HG03521 (cell line): ENCODE measurements at regions not wholly inside any gene's neighbourhood (a gene's known extent, or its start where the extent isn't known, plus 50 kb on each side); places are given as distances from the start of the nearest gene placed in this dataset.
"Not testable (repeated sequence)": the region's sequence is repeated elsewhere in the genome, so short reads cannot be mapped to it uniquely, and the experiment has no call there.

ENCODE experiments used
- ATAC-seq: cut with Tn5 transposase; IDR thresholded peaks from one replicate; pipeline ENCODE4 v1.9.1; 2021; ENCODE audit warnings: mild to moderate bottlenecking, moderate library complexity; ENCODE audit not compliant: unreplicated experiment

DNA sequence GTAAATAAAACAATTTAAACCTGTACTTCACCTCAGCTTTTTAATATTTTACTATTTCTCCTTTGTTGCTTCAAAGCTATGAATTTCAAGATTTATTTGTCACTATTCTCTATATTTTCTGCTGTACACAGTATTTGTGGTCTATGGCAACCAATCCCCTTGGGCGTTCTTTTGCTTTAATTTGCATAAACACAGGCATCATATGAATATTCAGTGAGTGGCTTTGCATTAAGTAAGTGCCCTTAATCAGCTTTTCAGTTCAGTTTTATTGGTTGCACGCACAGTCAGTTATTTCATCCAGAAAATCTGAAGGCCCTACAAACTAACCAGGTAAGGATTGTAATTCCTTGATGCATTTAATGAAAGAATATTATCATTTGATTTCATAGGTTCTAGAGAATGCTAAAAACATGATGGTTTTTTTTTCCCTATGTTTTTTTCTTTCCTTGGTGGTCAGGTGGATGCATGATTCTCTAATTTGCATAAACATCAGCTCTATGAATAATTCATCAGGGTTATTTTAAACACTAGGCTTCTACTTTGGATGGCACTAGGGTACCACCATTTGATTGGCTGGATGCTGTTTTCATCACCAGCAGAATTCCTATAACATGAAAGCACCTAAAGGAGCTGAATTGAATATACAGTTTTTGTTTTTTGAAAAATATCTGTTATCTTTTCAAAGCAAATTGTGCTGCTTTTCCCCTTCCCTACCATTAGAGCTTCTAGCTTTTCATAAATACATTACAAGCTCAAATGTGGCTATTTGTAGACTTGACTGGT lies 249.2 kb upstream of the CCNH start:
- no peak for ATAC-seq

DNA sequence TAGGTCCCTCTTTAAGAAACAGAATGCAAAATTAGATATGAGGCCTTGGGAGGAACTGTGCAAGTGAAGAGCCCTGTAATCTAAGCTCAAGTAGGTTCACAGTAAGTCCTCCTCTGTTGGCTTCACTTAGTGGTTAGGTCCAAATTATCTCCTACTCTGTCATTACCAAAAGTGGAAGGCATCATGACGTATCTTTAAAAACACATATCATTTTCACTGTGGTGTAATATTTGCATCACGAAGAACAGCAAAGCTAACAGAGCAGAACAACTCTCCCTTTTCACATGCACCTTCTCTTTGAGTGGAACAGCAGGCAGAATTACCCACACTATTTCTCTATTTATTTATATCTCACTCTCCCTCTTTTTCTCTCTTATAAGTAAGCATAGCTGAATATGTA lies 240.5 kb upstream of the CCNH start:
- ATAC-seq, result no peak

DNA sequence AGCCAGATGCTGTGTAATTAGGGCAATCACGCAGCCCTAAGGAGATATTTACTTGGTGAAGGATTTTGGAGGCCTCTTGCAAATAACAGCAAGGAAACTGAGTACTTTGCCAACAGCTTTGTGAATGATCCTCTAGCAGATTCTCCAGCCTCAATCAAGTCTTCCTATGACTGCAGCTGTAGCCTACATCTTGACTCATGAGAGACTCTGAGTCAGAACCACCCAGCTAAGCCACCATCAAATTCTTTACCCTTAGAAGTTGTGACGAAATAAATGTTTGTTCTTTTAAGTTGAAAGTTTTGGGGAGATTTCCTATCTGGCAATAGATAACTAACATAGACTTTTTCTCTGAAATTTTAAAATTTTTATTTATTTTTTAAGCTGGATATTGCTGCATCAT lies 237.6 kb upstream of the CCNH start:
- ATAC-seq, result no peak

DNA sequence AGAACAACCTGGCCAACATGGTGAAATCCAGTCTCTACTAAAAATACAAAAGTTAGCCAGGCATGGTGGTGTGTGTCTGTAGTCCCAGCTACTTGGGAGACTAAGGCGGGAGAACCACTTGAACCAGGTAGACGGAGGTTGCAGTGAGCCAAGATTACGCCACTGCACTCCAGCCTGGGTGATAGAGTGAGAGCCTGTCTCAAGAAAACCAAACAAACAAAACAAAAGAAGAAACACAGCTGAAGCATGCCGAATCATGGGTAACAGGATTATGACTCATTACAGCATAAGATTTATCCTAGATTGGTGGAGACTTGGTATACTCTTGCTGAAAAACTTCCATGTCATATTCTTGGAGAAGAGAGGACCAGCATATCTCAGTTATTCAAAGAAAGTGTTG lies 236.7 kb upstream of the CCNH start:
- no peak for ATAC-seq

DNA sequence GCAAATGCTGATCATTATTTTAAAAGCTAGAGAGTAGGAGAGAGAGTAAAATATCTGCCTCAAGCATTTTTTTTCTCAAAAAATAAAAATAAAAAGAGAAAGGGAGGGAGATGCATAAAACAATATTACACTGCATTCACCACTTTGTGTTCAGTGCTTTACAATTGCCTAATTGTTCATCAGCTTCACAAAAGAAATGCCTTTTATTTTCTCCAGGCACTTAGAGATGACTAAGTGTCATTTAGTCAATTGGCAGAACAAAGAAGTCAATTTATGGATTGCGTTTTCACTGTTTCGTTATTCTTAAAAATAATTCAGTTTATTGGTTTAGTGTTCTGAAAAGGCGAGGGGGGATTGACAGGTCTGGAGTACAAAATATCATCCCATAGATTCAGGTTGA lies 232.5 kb upstream of the CCNH start:
- no peak for ATAC-seq

DNA sequence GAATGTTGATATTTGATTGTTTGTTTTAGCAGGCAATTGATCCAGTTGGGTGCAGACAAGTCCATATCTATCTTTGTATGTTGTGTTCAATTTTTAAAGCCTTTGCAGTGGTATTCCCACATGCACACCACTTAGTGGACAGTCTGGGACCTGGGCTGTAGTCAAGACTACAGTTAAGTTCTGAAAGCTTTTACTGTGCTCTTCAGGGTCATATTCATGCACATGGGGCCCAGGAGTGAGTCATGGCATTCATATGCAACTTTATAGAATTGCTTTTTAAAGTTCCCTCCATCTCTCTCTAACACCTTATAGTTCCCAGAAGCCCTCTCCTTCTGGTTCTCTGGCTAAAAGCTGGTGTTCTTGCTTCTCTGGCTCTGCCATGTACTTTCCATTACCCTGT lies 228.2 kb upstream of the CCNH start:
- ATAC-seq, result no peak

DNA sequence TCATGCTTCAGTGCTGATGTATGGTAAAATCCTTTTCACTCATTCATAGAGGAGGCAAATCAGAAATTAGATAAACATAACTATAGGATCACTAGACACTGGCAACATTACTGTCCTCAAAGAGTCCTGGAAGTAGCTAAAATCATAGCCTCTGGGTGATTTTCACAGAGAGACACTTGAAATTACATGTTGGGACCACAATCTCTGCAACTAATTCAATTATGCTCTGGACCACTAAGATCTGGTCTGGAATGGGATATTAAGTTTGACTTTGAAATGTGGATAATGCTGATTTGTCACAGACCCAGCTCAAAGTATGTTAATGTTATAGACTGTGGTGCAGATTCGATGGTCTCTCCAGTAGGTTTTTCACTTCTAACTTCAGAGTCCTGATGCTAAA lies 214.6 kb upstream of the CCNH start:
- ATAC-seq, result no peak

DNA sequence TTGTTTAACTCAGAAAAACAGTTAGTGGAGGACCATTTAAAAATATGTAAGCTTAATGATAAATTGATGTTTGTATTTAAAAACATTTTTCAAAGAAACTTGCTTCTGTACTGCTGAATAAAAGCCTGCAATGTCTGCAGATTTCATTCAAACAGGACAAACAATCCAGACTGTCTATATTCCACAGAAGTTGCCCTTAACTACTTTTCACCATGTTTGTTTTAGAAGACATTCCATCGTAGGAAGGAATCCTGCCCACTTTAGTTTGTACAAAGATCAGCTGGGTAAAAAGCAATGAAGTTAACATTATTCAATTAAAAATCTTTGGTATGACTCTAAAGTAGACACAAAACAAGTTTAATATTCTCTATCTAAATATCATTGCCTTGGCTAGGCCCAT lies 195.7 kb upstream of the CCNH start:
- ATAC-seq, result no peak

DNA sequence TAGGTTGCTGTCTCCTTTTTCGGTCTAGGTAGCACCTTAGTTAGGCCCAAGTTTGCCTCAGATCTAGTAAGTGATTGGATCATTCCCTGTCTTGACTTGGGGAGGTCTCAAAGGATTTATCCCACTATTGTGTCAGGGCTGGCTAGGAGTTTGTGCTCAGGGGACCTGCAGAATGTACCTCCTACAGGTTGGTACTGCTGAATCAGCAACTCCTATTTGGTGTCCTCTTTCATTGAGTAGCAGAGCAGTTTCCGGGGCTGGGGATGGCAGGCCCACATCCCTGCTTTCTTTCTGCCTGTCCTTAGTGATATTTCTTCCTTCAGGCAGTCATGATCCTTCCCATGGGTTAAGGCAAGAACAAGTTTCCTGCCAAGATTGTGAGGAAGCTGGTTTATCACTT lies 192.9 kb upstream of the CCNH start:
- ATAC-seq, result no peak

DNA sequence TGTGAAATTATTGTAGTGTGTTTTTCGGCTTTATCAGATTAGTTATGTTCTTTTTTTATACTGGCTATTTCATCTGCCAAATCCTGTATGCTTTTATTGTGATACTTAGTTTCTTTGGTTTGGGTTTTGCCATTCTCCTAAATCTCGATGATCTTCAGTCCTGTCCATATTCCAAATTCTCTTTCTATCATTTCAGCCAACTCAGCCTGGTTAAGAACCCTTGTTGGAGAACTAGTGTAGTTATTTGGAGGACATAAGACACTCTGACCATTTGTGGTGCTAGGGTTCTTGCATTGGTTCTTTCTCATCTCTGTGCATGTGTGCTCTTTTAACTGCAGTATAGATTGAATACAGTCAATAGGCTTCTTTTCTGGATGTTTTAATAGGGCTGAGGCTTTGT lies 187.0 kb upstream of the CCNH start:
- ATAC-seq, result no peak

DNA sequence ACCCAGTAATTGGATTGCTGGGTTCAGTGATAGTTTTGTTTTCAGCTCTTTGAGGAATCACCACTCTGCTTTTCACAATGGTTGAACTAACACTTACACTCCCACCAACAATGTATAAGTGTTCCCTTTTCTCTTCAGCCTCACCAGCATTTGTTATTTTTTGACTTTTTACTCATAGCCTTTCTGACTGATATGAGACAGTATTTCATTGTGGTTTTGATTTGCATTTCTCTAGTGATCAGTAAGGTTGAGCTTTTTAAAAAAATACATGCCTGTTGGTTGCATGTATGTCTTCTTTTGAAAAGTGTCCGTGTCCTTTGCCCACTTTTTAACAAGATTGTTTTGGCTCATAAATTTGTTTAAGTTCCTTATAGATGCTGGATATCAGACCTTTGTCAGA lies 185.7 kb upstream of the CCNH start:
- ATAC-seq, result no peak

DNA sequence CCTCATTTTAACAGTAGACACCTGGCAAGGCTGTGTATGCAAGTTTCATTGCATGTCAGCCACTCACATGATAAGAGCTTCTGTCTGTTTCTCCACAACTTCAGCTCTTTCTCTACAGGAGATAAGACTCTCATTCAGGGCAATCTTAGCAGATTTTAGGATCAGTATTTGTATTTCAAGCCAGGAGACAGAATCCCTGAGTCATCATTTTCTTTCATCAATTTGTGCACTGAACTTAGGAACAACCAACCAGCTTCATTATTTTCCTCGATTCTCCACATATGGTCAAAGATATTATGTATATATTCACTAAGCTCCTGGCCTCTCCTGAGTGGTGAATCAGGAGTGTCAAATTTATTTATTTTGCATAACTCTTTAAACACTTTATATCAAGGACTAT lies 181.8 kb upstream of the CCNH start:
- no peak for ATAC-seq

DNA sequence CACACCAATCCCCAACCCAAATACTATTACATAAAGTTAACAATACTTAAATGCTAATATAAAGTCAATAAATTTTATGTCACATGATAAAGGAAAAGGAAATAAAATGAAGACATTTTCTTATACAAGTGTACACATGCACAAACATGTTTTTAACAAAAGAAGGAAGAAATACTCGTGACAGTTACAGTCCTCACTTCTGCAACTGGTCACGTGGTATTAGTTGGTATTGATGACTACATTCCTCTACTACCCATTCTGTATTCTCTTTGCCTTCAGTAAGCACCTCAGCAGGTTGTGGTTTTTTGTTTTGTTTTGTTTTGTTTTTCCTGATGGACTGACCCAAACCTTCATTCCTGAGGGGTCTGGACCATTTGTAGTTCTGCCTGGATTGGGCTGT lies 176.9 kb upstream of the CCNH start:
- no peak for ATAC-seq

DNA sequence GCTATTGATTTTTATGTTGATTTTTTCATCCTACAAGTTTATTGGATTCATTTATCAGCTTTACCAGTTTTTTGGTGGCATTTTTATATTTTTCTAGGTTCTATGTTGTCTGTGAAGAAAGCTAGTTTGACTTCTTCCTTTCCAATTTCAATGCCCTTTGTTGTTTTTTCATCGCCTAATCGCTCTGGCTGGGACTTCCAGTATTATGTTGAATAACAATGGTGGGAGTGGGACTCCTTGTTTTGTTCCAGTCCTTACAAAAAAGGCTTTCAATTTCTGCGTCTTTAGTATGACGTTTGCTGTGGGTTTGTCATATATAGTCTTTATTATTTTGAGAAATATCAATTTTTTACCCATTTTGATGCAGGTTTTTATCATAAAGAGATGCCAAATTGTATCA lies 175.6 kb upstream of the CCNH start:
- no peak for ATAC-seq

DNA sequence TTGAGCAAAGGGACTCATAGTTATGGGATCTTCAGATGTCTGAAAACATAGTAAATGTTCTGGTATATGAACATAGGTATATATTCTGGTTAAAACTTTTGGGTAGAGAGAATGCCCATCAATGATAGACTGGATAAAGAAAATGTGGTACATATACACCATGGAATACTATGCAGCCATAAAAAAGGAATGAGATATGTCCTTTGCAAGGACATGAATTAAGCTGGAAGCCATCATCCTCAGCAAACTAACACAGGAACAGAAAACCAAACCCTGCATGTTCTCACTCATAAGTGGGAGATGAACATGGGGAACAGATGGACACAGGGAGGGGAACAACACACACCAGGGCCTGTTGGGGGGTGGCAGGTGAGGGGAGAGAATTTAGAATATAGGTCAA lies 171.0 kb upstream of the CCNH start:
- not testable (repeated sequence) for ATAC-seq

DNA sequence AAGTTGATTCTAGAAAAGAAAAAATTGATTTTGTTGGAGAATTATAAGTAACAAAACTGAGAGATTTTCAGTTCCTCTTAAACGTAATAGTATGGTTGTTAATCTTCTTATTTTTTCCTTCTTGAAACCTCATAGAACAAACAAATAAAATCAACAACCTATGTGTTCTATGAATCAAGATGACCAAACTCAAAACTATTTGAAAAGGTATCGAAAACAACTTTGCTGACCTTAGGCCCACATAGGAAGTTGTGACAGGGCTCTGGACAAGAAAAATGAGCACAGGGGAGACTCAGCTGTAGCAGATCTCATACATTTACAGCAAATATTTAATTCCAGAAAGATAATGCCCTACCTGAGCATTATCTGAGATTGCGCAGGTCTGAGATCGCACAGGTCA lies 169.4 kb upstream of the CCNH start:
- ATAC-seq, result no peak

DNA sequence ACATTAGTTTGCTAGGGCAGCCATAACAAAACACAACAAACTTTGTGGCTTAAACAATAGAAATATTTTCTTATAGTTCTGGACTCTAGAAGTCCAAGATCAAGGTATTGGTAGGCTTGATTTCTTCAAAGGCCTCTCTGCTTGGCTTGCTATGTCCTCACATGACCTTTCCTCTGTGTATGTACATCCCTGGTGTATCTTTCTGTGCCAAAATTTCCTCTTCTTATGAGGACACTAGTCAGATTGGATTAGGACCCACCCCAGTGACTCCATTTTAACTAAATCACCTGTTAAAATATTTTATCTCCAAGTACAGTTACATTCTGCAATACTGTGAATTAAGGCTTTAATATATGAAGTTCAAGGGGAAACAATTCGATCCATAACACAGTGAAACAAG lies 168.9 kb upstream of the CCNH start:
- ATAC-seq, result no peak

DNA sequence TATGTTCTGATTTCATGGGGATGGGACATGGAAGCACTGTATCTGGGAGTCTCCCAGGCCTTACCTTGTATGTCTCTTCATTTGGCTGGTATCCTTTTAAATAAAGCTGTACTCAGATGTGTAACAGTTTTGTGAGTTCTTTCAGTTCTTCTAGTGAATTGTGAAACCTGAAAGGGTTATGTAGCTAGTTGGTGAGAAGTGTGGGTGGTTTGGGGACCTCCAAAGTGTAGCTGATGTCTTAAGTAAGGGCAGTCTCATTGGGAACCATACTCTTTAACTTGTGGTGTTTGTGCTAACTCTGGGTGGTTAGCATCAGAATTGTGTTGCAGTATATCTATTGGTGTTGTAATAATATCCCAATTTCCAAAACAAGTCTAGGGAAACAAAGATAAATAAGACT lies 166.9 kb upstream of the CCNH start:
- no peak for ATAC-seq

DNA sequence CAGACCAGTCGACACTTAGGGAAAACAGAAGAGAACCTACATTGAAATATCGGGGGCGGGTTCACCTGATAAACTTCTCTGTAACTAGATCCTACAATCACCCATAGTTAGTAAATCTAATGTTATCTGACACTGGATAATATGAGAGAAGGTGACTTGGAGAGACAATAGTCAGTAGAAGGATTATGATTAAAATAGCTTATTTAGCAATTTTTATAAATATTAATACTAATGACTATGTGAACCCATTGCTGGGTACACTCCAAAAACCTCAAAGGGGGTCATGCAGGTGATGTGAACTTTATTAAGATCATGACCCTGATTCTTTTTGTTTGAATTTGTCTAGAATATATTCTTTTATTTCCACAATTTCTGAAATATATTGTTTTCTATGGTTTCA lies 164.1 kb upstream of the CCNH start:
- no peak for ATAC-seq

DNA sequence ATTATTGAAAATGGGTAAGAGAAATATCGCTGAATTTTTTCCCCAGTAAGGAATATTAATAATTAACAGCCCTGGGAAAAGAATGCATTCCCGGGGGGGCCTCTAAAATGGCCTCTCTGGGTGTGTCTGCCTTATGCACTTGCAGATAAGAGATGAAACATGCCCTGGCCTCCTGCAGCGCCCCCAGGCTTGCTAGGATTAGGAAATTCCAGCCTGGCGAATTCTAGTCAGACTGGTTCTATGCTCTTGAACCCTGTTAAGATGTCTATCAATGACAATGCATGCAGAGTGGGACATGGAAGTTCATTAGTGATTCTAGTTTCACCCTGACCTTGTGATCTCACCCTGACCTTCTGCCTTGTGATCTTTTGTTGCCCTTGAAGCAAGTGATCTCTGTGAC lies 163.6 kb upstream of the CCNH start:
- not testable (repeated sequence) for ATAC-seq

DNA sequence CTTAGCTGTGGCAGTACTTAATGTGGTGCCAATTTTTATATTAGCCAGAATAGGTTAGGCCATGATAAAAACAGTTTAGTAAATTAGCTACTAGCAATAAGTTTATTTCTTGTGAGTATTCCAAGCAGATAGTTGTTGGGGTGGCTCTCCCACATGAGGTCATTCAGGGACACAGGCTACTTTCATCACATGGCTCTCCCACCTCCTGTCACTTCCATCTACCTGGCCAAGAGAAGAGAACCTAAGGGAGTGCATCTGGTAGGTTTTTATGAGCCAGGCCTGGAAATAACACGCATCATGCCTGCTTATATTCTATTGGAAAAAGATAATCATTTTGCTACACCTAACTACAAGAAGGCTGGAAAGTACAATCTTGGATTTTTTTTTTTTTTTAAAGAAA lies 161.4 kb upstream of the CCNH start:
- no peak for ATAC-seq

DNA sequence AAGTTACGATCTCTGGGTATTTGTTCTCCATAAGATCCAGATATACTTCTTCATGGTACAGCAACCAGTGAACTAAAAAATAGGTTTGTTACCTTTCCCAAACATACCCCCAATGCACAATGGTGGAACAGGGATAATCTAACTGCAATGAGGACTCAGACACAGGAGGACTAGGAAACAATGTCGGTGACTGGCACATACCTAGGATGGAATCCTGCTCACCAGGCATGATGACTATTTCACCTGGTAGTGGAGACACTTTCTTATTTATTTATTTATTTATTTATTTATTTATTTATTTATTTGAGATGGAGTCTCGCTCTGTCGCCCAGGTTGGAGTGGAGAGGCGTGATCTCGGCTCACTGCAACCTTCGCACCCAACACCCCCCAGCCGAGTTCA lies 159.9 kb upstream of the CCNH start:
- ATAC-seq, result no peak

DNA sequence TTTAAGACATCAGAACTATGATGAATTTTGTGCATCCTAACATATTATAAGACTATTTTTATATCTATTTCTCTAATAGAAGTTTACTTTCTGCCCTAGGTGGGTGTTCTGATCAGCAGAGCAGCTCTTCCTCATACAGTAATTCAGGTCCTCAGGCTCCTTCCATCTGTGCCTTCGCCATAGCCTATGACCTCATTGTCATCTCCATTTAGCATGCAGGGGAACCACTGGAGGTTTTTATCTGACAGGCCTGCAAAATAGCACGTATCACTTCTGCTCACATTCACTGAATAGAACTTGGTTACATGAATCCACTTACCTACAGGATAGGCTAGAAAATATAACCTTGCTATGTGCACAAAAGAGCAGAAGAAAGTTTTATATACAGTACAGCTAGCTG lies 159.4 kb upstream of the CCNH start:
- no peak for ATAC-seq
